Fibroblast of lung (primary cell): ENCODE measurements at regions not wholly inside any gene's neighbourhood (a gene's known extent, or its start where the extent isn't known, plus 50 kb on each side); places are given as distances from the start of the nearest gene placed in this dataset.
A peak's percentile ranks its signal among the peaks of the same experiment; 100 is the strongest.
"Not testable (repeated sequence)": the region's sequence is repeated elsewhere in the genome, so short reads cannot be mapped to it uniquely, and the experiment has no call there.

ENCODE experiments used
- DNase-seq, 2 donors: peaks; one replicate each; pipeline versions ENCODE4 v3.0.0 to v3.0.0-alpha.2; 2010; ENCODE audit warnings: low read depth in 2 of 2
- H2AFZ ChIP-seq: 2 replicates; pipeline ENCODE4 v1.5.1; 2012; ENCODE audit warnings: low read length, control low read depth, inconsistent platforms
- H3K27ac ChIP-seq: 2 replicates; pipeline ENCODE4 v1.5.1; 2011; ENCODE audit warnings: low read length, control low read depth; ENCODE audit not compliant: insufficient read depth
- H3K27me3 ChIP-seq: 2 replicates; pipeline ENCODE4 v1.5.1; 2011; ENCODE audit warnings: mild to moderate bottlenecking, low read length; ENCODE audit not compliant: control insufficient read depth, insufficient read depth
- H3K36me3 ChIP-seq: 2 replicates; pipeline ENCODE4 v1.5.1; 2011; ENCODE audit warnings: low read length; ENCODE audit not compliant: control insufficient read depth, insufficient read depth
- H3K4me1 ChIP-seq: 2 replicates; pipeline ENCODE4 v1.5.1; 2011; ENCODE audit warnings: low read length; ENCODE audit not compliant: control insufficient read depth, insufficient read depth; ENCODE audit errors: extremely low read depth
- H3K4me2 ChIP-seq: 2 replicates; pipeline ENCODE4 v1.5.1; 2011; ENCODE audit warnings: low read length, control low read depth; ENCODE audit not compliant: insufficient read depth; ENCODE audit errors: extremely low read depth
- H3K4me3 ChIP-seq, 4 experiments: fragments of 200-600 bp in 1 of 4; sonication (generic) in 1 of 4; replicated peaks in 1 of 4; 2 replicates each; pipeline ENCODE4 v1.5.1; 2011 to 2016; ENCODE audit warnings: low read length in 4 of 4, low read depth in 3 of 4, mild to moderate bottlenecking in 3 of 4, control low read depth in 2 of 4, inconsistent platforms in 1 of 4, mixed read lengths in 1 of 4; ENCODE audit not compliant: insufficient read depth in 1 of 4; ENCODE audit errors: control extremely low read depth in 1 of 4
- H3K79me2 ChIP-seq: 2 replicates; pipeline ENCODE4 v1.5.1; 2012; ENCODE audit warnings: mild to moderate bottlenecking, low read length, inconsistent platforms; ENCODE audit not compliant: control insufficient read depth, insufficient read depth
- H3K9ac ChIP-seq: 2 replicates; pipeline ENCODE4 v1.5.1; 2011; ENCODE audit warnings: mild to moderate bottlenecking, low read length, control low read depth; ENCODE audit not compliant: insufficient read depth
- H3K9me3 ChIP-seq: 2 replicates; pipeline ENCODE4 v1.5.1; 2012; ENCODE audit warnings: low read depth, low read length; ENCODE audit not compliant: control insufficient read depth, insufficient read depth
- H4K20me1 ChIP-seq: 2 replicates; pipeline ENCODE4 v1.5.1; 2011; ENCODE audit warnings: low read length; ENCODE audit not compliant: control insufficient read depth, insufficient read depth; ENCODE audit errors: extremely low read depth
- CTCF ChIP-seq, 2 donors: IDR thresholded peaks in 1 of 2; conservative IDR thresholded peaks in 1 of 2; 1 replicate in 1 of 2; 2 replicates in 1 of 2; pipeline ENCODE4 v1.5.1; 2011 to 2012; ENCODE audit warnings: low read length in 2 of 2, control low read depth in 1 of 2, inconsistent platforms in 1 of 2, low read depth in 1 of 2, mild to moderate bottlenecking in 1 of 2
- EZH2 ChIP-seq: IDR thresholded peaks from 2 replicates; pipeline ENCODE4 v1.5.1; 2012; ENCODE audit warnings: low read length, control low read depth, mild to moderate bottlenecking; ENCODE audit errors: missing control alignments

- Histone ChIP-seq H3K4me2 (no peak overlapping the region), H3K27ac (no peak overlapping the region), H3K4me3 (no peak overlapping the region), H3K9ac (no peak overlapping the region), H3K79me2 (no peaks in the 10 kb centered on the region), H2AFZ (no peak overlapping the region), H3K27me3 (peaks cover 2% of the 10 kb centered on the region), H3K4me1 (no peaks in the 10 kb centered on the region), H4K20me1 (no peaks in the 10 kb centered on the region), H3K9me3 (no peaks in the 10 kb centered on the region), H3K36me3 (no peaks in the 10 kb centered on the region)
- no peak for TF ChIP-seq CTCF (conservative IDR thresholded peaks at IDR 0.05 in 1 of 2, IDR thresholded peaks at IDR 0.05 in 1 of 2; ENCODE audit: low read depth in 1 of 2, low read length in 2 of 2)
- no peak for TF ChIP-seq EZH2
- DNase-seq: peak; percentile 24 to 75
These were observed 124.2 kb downstream of the ATP6V1G3 start for GRCh38 chr1:198416296-198416695.

- no peaks in the 10 kb centered on the region for H4K20me1 ChIP-seq
These were observed 129.2 kb downstream of the ATP6V1G3 start for GRCh38 chr1:198411240-198411639.

GRCh38 chr1:198408716-198409115 lies 131.8 kb downstream of the ATP6V1G3 start:
- Histone ChIP-seq H3K4me1 (no peaks in the 10 kb centered on the region), H2AFZ (no peak overlapping the region), H4K20me1 (no peaks in the 10 kb centered on the region), H3K4me3 (no peak overlapping the region), H3K27ac (no peak overlapping the region), H3K4me2 (no peak overlapping the region), H3K9ac (no peak overlapping the region), H3K27me3 (no peaks in the 10 kb centered on the region), H3K36me3 (no peaks in the 10 kb centered on the region), H3K9me3 (no peaks in the 10 kb centered on the region), H3K79me2 (no peaks in the 10 kb centered on the region)
- no peak for TF ChIP-seq CTCF (conservative IDR thresholded peaks at IDR 0.05 in 1 of 2, IDR thresholded peaks at IDR 0.05 in 1 of 2; ENCODE audit: low read depth in 1 of 2, low read length in 2 of 2)
- no peak for TF ChIP-seq EZH2
- DNase-seq: no peak

More at GRCh38 chr1:198411240-198411639, 129.2 kb downstream of the ATP6V1G3 start:
- no peak overlapping the region for H3K27ac ChIP-seq
- H3K9me3 ChIP-seq: no peaks in the 10 kb centered on the region
- TF ChIP-seq EZH2 (no peak), CTCF (conservative IDR thresholded peaks at IDR 0.05 in 1 of 2, IDR thresholded peaks at IDR 0.05 in 1 of 2; ENCODE audit: low read depth in 1 of 2, low read length in 2 of 2) (no peak)
- no peak overlapping the region for H3K9ac ChIP-seq
- H3K36me3 ChIP-seq: no peaks in the 10 kb centered on the region
- DNase-seq: no peak
- H3K79me2 ChIP-seq: no peaks in the 10 kb centered on the region
- no peaks in the 10 kb centered on the region for H3K27me3 ChIP-seq
- no peaks in the 10 kb centered on the region for H3K4me1 ChIP-seq
- H2AFZ ChIP-seq: no peak overlapping the region
- H3K4me2 ChIP-seq: no peak overlapping the region
- H3K4me3 ChIP-seq: no peak overlapping the region

GRCh38 chr1:198404632-198405031 lies 135.8 kb downstream of the ATP6V1G3 start:
- not testable (repeated sequence) for H3K27ac ChIP-seq, H3K27me3 ChIP-seq, H3K9me3 ChIP-seq, DNase-seq, H3K79me2 ChIP-seq, H3K4me2 ChIP-seq, H3K4me3 ChIP-seq, H3K4me1 ChIP-seq, H2AFZ ChIP-seq, H3K9ac ChIP-seq, H4K20me1 ChIP-seq, H3K36me3 ChIP-seq
